GM23248 (cell line): ENCODE measurements at regions not wholly inside any gene's neighbourhood (a gene's known extent, or its start where the extent isn't known, plus 50 kb on each side); places are given as distances from the start of the nearest gene placed in this dataset.

Experiments used
- EZH2 ChIP-seq: fragments of 200-600 bp; sonication (generic); IDR thresholded peaks from 2 replicates; pipeline ENCODE4 v1.6.1; 2018; ENCODE audit warnings: antibody characterized with exemption, mild to moderate bottlenecking; ENCODE audit not compliant: insufficient read depth, poor library complexity, severe bottlenecking
- EZH2phosphoT487 ChIP-seq: fragments of 200-600 bp; sonication (generic); IDR thresholded peaks from 2 replicates; pipeline ENCODE4 v1.6.1; 2018; ENCODE audit warnings: antibody characterized with exemption, moderate library complexity, mild to moderate bottlenecking, low read depth; ENCODE audit not compliant: insufficient read depth

- TF ChIP-seq EZH2 = no peak
- TF ChIP-seq EZH2phosphoT487 = no peak
These were observed 122.1 kb downstream of the FOXB1 start for GRCh38 chr15:60126200-60126599.
